GM12878 (cell line): ENCODE measurements at regions not wholly inside any gene's neighbourhood (a gene's known extent, or its start where the extent isn't known, plus 50 kb on each side); places are given as distances from the start of the nearest gene placed in this dataset.

Source experiments
- BHLHE40 ChIP-seq, 2 experiments: fragments of 450-650 bp in 1 of 2; IDR thresholded peaks; 2 replicates each; pipeline ENCODE4 v1.6.1; 2011 to 2017; ENCODE audit warnings: low read depth in 2 of 2, borderline replicate concordance in 1 of 2, improper control_type of control experiment in 1 of 2, low read length in 1 of 2, mild to moderate bottlenecking in 1 of 2
- CHD4 ChIP-seq: fragments of 200-600 bp; sonication (generic); IDR thresholded peaks from 2 replicates; pipeline ENCODE4 v1.6.1; 2016; ENCODE audit warnings: mild to moderate bottlenecking
- MEF2B ChIP-seq: fragments of 450-650 bp; IDR thresholded peaks from 2 replicates; pipeline ENCODE4 v1.6.1; 2018; ENCODE audit warnings: mild to moderate bottlenecking, moderate library complexity; ENCODE audit not compliant: partially characterized antibody, poor library complexity, severe bottlenecking
- NFYB ChIP-seq: IDR thresholded peaks from 2 replicates; pipeline ENCODE4 v1.6.1; 2011; ENCODE audit warnings: low read depth, mild to moderate bottlenecking, low read length, improper control_type of control experiment, moderate library complexity; ENCODE audit not compliant: insufficient read depth
- NRF1 ChIP-seq: conservative IDR thresholded peaks from 2 replicates; pipeline ENCODE4 v1.6.1; 2011; ENCODE audit warnings: mild to moderate bottlenecking, low read depth, low read length, improper control_type of control experiment
- RAD51 ChIP-seq: fragments of 450-650 bp; IDR thresholded peaks from 2 replicates; pipeline ENCODE4 v1.6.1; 2016; ENCODE audit warnings: moderate library complexity, mild to moderate bottlenecking, inconsistent platforms
- SPI1 ChIP-seq: IDR thresholded peaks from 2 replicates; pipeline ENCODE4 v1.6.1; 2011; ENCODE audit warnings: low read depth, mild to moderate bottlenecking, low read length, moderate library complexity, borderline replicate concordance; ENCODE audit not compliant: insufficient read depth
- STAT3 ChIP-seq: IDR thresholded peaks from 2 replicates; pipeline ENCODE4 v1.6.1; 2011; ENCODE audit warnings: low read depth, low read length, improper control_type of control experiment
- SUPT20H ChIP-seq: IDR thresholded peaks from 2 replicates; pipeline ENCODE4 v1.6.1; 2011; ENCODE audit warnings: low read depth, mild to moderate bottlenecking, low read length, moderate library complexity, borderline replicate concordance; ENCODE audit not compliant: control insufficient read depth
- TF ChIP-seq, protein P1 (sequence below): fragments of 450-650 bp; IDR thresholded peaks from 2 replicates; pipeline ENCODE4 v1.6.1; 2017; ENCODE audit warnings: low read depth, mild to moderate bottlenecking, moderate library complexity
- TF ChIP-seq, protein P2 (sequence below): IDR thresholded peaks from 2 replicates; pipeline ENCODE4 v1.6.1; 2011; ENCODE audit warnings: borderline replicate concordance, low read depth, mild to moderate bottlenecking, moderate library complexity, low read length; ENCODE audit not compliant: insufficient read depth, poor library complexity, severe bottlenecking

DNA sequence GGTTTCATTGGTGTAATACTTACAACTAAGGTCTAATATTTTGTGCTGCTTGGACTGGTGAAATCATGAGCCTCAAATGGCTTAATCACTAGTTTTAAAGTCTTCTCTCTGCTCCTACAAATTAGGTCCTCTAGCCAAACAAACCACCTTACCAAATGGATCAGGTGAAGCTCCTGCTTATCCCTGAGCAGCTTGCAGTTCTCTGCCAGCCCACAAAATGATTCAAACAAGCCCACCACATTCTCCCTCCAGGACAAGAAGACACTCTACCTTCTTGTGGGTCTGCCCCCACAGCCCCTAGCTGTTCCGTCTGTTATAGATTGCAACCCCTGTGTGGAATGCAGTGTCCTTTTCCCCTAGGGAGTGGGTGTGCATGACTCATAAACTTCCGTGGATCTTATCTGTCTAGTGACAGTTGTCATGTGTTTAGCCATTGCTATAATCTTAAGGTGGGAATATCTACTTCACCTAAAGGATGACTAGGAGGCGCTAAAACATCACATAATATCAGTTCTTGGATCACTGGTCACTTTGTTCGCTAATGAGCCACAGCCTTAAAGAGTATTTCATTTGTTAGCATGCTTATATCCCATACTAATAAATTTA is 940.5 kb upstream of the MANEA start (continued):
- TF ChIP-seq, protein P1, sequence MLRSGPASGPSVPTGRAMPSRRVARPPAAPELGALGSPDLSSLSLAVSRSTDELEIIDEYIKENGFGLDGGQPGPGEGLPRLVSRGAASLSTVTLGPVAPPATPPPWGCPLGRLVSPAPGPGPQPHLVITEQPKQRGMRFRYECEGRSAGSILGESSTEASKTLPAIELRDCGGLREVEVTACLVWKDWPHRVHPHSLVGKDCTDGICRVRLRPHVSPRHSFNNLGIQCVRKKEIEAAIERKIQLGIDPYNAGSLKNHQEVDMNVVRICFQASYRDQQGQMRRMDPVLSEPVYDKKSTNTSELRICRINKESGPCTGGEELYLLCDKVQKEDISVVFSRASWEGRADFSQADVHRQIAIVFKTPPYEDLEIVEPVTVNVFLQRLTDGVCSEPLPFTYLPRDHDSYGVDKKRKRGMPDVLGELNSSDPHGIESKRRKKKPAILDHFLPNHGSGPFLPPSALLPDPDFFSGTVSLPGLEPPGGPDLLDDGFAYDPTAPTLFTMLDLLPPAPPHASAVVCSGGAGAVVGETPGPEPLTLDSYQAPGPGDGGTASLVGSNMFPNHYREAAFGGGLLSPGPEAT, result no peak
- TF ChIP-seq, protein P2, sequence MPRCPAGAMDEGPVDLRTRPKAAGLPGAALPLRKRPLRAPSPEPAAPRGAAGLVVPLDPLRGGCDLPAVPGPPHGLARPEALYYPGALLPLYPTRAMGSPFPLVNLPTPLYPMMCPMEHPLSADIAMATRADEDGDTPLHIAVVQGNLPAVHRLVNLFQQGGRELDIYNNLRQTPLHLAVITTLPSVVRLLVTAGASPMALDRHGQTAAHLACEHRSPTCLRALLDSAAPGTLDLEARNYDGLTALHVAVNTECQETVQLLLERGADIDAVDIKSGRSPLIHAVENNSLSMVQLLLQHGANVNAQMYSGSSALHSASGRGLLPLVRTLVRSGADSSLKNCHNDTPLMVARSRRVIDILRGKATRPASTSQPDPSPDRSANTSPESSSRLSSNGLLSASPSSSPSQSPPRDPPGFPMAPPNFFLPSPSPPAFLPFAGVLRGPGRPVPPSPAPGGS, result no peak
- TF ChIP-seq RAD51 (no peak), BHLHE40 (IDR thresholded peaks at IDR 0.05; ENCODE audit: borderline replicate concordance in 1 of 2, low read depth in 2 of 2, low read length in 1 of 2) (no peak), MEF2B (no peak), SUPT20H (no peak), SPI1 (no peak), CHD4 (no peak), NFYB (no peak), NRF1 (no peak), STAT3 (no peak)
- TF ChIP-seq, all 136 proteins: peak for 3
